ENCODE measurements at regions not wholly inside any gene's neighbourhood (a gene's known extent, or its start where the extent isn't known, plus 50 kb on each side); places are given as distances from the start of the nearest gene placed in this dataset.

DNA sequence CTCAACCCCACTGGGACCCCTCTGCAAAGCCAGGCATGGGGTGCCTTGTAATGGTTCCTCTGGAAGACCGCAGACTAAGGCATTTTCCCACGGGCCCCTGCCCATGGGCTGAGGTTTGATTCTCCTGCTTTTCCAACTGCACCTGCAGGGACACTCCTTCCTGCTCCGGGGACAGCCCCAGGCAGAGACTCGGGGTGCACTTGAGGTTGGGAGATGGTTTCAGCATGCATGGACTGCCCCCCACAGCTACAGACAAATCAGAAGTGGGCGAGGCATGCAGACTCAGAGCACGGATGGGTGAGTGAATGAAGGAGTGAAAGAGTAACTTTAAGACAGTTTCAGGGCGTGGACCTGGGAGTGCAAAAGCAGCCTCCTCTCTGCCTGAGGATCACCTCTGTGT is 87.9 kb upstream of the RPL38 start:
- POLR2A ChIA-PET = no interaction called here
- TF ChIP-seq POLR2AphosphoS5 (IDR thresholded peaks at IDR 0.05; ENCODE audit: low read depth, low read length) (no peak), SIN3A (IDR thresholded peaks at IDR 0.05; ENCODE audit: borderline replicate concordance, insufficient read depth, low read depth, low read length) (no peak), TCF7L2 (IDR thresholded peaks at IDR 0.05; ENCODE audit: low read depth, low read length) (no peak)
- TF ChIP-seq, protein P1, sequence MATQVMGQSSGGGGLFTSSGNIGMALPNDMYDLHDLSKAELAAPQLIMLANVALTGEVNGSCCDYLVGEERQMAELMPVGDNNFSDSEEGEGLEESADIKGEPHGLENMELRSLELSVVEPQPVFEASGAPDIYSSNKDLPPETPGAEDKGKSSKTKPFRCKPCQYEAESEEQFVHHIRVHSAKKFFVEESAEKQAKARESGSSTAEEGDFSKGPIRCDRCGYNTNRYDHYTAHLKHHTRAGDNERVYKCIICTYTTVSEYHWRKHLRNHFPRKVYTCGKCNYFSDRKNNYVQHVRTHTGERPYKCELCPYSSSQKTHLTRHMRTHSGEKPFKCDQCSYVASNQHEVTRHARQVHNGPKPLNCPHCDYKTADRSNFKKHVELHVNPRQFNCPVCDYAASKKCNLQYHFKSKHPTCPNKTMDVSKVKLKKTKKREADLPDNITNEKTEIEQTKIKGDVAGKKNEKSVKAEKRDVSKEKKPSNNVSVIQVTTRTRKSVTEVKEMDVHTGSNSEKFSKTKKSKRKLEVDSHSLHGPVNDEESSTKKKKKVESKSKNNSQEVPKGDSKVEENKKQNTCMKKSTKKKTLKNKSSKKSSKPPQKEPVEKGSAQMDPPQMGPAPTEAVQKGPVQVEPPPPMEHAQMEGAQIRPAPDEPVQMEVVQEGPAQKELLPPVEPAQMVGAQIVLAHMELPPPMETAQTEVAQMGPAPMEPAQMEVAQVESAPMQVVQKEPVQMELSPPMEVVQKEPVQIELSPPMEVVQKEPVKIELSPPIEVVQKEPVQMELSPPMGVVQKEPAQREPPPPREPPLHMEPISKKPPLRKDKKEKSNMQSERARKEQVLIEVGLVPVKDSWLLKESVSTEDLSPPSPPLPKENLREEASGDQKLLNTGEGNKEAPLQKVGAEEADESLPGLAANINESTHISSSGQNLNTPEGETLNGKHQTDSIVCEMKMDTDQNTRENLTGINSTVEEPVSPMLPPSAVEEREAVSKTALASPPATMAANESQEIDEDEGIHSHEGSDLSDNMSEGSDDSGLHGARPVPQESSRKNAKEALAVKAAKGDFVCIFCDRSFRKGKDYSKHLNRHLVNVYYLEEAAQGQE (IDR thresholded peaks at IDR 0.05; ENCODE audit: insufficient read depth in 1 of 2, low read depth in 2 of 2, low read length in 1 of 2) = no peak
- TF ChIP-seq, protein P2, sequence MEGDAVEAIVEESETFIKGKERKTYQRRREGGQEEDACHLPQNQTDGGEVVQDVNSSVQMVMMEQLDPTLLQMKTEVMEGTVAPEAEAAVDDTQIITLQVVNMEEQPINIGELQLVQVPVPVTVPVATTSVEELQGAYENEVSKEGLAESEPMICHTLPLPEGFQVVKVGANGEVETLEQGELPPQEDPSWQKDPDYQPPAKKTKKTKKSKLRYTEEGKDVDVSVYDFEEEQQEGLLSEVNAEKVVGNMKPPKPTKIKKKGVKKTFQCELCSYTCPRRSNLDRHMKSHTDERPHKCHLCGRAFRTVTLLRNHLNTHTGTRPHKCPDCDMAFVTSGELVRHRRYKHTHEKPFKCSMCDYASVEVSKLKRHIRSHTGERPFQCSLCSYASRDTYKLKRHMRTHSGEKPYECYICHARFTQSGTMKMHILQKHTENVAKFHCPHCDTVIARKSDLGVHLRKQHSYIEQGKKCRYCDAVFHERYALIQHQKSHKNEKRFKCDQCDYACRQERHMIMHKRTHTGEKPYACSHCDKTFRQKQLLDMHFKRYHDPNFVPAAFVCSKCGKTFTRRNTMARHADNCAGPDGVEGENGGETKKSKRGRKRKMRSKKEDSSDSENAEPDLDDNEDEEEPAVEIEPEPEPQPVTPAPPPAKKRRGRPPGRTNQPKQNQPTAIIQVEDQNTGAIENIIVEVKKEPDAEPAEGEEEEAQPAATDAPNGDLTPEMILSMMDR (IDR thresholded peaks at IDR 0.05) = no peak
- in situ Hi-C loops (cut with HindIII; ENCODE audit: low pct_unique_long_range_greater_than_20kb, low sequenced_read_pairs) = no loop called here
- Histone ChIP-seq H3K27ac (ENCODE audit: low read length) (no peak overlapping the region), H3K27me3 (ENCODE audit: control insufficient read depth, insufficient read depth, low read length) (peaks cover 33% of the 10 kb centered on the region; the same call in 1 of the 2 replicates), H3K36me3 (ENCODE audit: control insufficient read depth, insufficient read depth, low read length) (no peaks in the 10 kb centered on the region), H3K4me1 (ENCODE audit: control insufficient read depth, insufficient read depth, low read length) (no peaks in the 10 kb centered on the region), H3K9me3 (ENCODE audit: control insufficient read depth, insufficient read depth, low read depth, low read length) (no peaks in the 10 kb centered on the region), H3K4me3 (ENCODE audit: low read depth in 2 of 2, low read length in 2 of 2) (no peak overlapping the region)
- CTCF ChIA-PET = no interaction called here
- no TSS peak for BruUV-seq (replicated peaks)
- ATAC-seq (no peak), DNase-seq (ENCODE audit: low read depth, low spot score) (no peak)
- intact Hi-C loops (cut with micrococcal nuclease; ENCODE audit: unreplicated experiment) = no loop called here

DNA sequence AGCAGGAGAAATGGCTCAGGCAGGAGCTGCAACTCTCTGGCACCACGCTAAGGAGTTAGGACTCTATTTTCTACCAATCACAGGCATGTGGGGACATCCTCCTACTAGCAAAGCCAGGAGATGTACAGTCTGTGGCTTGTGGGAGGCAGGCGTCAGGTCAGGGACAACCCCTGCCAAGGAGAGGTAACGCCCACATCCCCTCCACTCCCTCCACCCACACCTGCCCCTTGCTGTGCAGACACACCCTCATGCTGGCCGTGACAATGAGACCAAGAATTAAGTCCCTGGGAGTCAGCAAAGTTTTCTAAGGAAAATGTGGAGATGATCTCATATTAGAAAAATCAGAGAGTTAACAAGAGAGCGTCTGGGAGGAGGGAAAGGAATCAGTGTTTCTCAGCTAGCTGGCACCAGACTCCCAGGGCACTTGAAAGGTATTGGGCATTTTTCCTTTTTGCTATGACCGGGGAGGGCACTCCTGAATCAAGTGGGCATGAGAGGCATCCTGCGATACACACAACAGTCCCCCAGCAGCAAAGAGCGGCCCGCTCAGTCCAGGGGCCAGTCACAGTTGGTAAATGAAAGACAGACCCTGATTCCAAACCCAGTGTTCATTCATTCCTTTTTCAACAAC is 87.3 kb upstream of the RPL38 start:
- no peak overlapping the region for H3K27ac ChIP-seq (ENCODE audit: low read length)
- peaks cover 33% of the 10 kb centered on the region; the same call in 1 of the 2 replicates for H3K27me3 ChIP-seq (ENCODE audit: control insufficient read depth, insufficient read depth, low read length)
- TF ChIP-seq, protein P1 (IDR thresholded peaks at IDR 0.05; ENCODE audit: insufficient read depth in 1 of 2, low read depth in 2 of 2, low read length in 1 of 2) = no peak
- TF ChIP-seq POLR2AphosphoS5 (IDR thresholded peaks at IDR 0.05; ENCODE audit: low read depth, low read length) (no peak), SIN3A (IDR thresholded peaks at IDR 0.05; ENCODE audit: borderline replicate concordance, insufficient read depth, low read depth, low read length) (no peak), TCF7L2 (IDR thresholded peaks at IDR 0.05; ENCODE audit: low read depth, low read length) (no peak)
- TF ChIP-seq, protein P2 (IDR thresholded peaks at IDR 0.05) = no peak
- no peak for DNase-seq (ENCODE audit: low read depth, low spot score)
- in situ Hi-C loops (cut with HindIII; ENCODE audit: low pct_unique_long_range_greater_than_20kb, low sequenced_read_pairs) = no loop called here
- H3K36me3 ChIP-seq (ENCODE audit: control insufficient read depth, insufficient read depth, low read length) = no peaks in the 10 kb centered on the region
- POLR2A ChIA-PET = no interaction called here
- CTCF ChIA-PET = no interaction called here
- no peaks in the 10 kb centered on the region for H3K9me3 ChIP-seq (ENCODE audit: control insufficient read depth, insufficient read depth, low read depth, low read length)
- no peak overlapping the region for H3K4me3 ChIP-seq (ENCODE audit: low read depth in 2 of 2, low read length in 2 of 2)
- ATAC-seq = no peak
- intact Hi-C loops (cut with micrococcal nuclease; ENCODE audit: unreplicated experiment) = no loop called here
- BruUV-seq (replicated peaks) = no TSS peak
- no peaks in the 10 kb centered on the region for H3K4me1 ChIP-seq (ENCODE audit: control insufficient read depth, insufficient read depth, low read length)

Measured in Panc1 (cell line).